ENCODE measurements at regions not wholly inside any gene's neighbourhood (a gene's known extent, or its start where the extent isn't known, plus 50 kb on each side); places are given as distances from the start of the nearest gene placed in this dataset.

DNA sequence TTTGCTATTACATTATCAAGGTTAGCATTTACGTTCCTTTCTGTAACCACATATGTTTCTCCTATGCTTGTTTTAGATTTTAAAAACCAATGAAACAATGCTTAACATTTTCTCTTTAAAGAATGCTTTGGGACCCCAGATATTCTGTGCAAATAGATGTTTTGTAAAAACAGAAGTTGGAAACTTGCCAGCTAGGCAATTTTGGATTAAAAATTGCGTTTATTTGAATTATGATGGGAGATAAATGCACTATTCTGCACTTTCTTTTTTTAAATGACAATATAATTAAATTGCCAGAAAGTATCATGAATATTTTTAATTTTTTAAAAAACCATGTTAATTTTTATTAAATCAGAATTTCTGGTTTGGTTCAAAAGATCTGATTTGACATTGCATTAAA is 81.6 kb downstream of the MACIR start:
- no peak for TF ChIP-seq TAF1 (IDR thresholded peaks at IDR 0.05; ENCODE audit: borderline replicate concordance, low read depth, low read length)
- no peak for TF ChIP-seq POLR2A (IDR thresholded peaks at IDR 0.05; ENCODE audit: low read depth, low read length)

Data from GM12892 (cell line).